IMR-90 (cell line): ENCODE measurements at regions not wholly inside any gene's neighbourhood (a gene's known extent, or its start where the extent isn't known, plus 50 kb on each side); places are given as distances from the start of the nearest gene placed in this dataset.

Experiments
- ATAC-seq: fragments of 200-7000 bp; cut with Tn5 transposase; 2 replicates; pipeline ENCODE4 v1.9.1; 2020; ENCODE audit warnings: low read depth, mild to moderate bottlenecking, moderate library complexity
- BruUV-seq: library from RNA; stranded (reverse); fragments of 400-500 nt; replicated peaks from 2 replicates; lab custom pipeline; 2021; lab: Mats Ljungman, UMichigan
- CTCF ChIA-PET: fragments of 300-600 bp; formaldehyde crosslinking; extraction: SDS; loops from one replicate; lab custom pipeline; 2021; ENCODE audit warnings: antibody characterized with exemption; lab: Yijun Ruan, JAX
- POLR2A ChIA-PET: fragments of 300-600 bp; sonication (Branson Sonifier 250); formaldehyde crosslinking; loops from one replicate; lab custom pipeline; 2022; ENCODE audit warnings: antibody characterized with exemption; ENCODE audit not compliant: unreplicated experiment; lab: Charles Lee
- DNase-seq: peaks from one replicate; pipeline ENCODE4 v3.0.0; 2013
- H2AFZ ChIP-seq: replicated peaks from 2 replicates; pipeline ENCODE3; 2013; ENCODE audit warnings: low read length, mild to moderate bottlenecking; ENCODE audit not compliant: poor library complexity
- H2AK5ac ChIP-seq: 2 replicates; pipeline ENCODE4 v1.6.1; 2013; ENCODE audit warnings: low read depth, low read length, inconsistent platforms
- H2AK9ac ChIP-seq: replicated peaks from 2 replicates; pipeline ENCODE3; 2013; ENCODE audit warnings: mild to moderate bottlenecking, low read depth, low read length, moderate library complexity; ENCODE audit not compliant: poor library complexity
- H2BK120ac ChIP-seq: 2 replicates; pipeline ENCODE4 v1.6.1; 2013; ENCODE audit warnings: low read depth, low read length, inconsistent platforms
- H2BK15ac ChIP-seq: 3 replicates; pipeline ENCODE4 v1.6.1; 2013; ENCODE audit warnings: low read depth, low read length, inconsistent platforms
- H2BK20ac ChIP-seq: 2 replicates; pipeline ENCODE4 v1.6.1; 2013; ENCODE audit warnings: low read depth, mild to moderate bottlenecking, inconsistent platforms, low read length, moderate library complexity
- H2BK5ac ChIP-seq: 2 replicates; pipeline ENCODE4 v1.6.1; 2013; ENCODE audit warnings: mild to moderate bottlenecking, low read depth, low read length, inconsistent platforms; ENCODE audit not compliant: poor library complexity, severe bottlenecking
- H3K14ac ChIP-seq: replicated peaks from 2 replicates; pipeline ENCODE4 v1.6.1; 2013; ENCODE audit warnings: low read depth, low read length, inconsistent platforms
- H3K18ac ChIP-seq: 2 replicates; pipeline ENCODE4 v1.6.1; 2013; ENCODE audit warnings: low read depth, low read length, control low read depth
- H3K23ac ChIP-seq: 2 replicates; pipeline ENCODE4 v1.6.1; 2013; ENCODE audit warnings: low read depth, low read length, inconsistent platforms
- H3K27ac ChIP-seq: 2 replicates; pipeline ENCODE4 v1.5.1; 2013; ENCODE audit warnings: mild to moderate bottlenecking, control low read depth, low read length; ENCODE audit not compliant: insufficient read depth
- H3K27me3 ChIP-seq: 2 replicates; pipeline ENCODE4 v1.6.1; 2013; ENCODE audit warnings: low read length; ENCODE audit not compliant: control insufficient read depth, insufficient read depth
- H3K36me3 ChIP-seq: 2 replicates; pipeline ENCODE4 v1.6.1; 2013; ENCODE audit warnings: low read length, mixed read lengths; ENCODE audit not compliant: control insufficient read depth, insufficient read depth
- H3K4ac ChIP-seq: 2 replicates; pipeline ENCODE4 v1.6.1; 2013; ENCODE audit warnings: low read depth, low read length, inconsistent platforms
- H3K4me1 ChIP-seq: 2 replicates; pipeline ENCODE4 v1.6.1; 2013; ENCODE audit warnings: low read length, mixed read lengths; ENCODE audit not compliant: control insufficient read depth, insufficient read depth
- H3K4me2 ChIP-seq: 2 replicates; pipeline ENCODE4 v1.6.1; 2013; ENCODE audit warnings: low read depth, mild to moderate bottlenecking, control low read depth, low read length, moderate library complexity
- H3K4me3 ChIP-seq: 2 replicates; pipeline ENCODE4 v1.5.1; 2013; ENCODE audit warnings: low read depth, mild to moderate bottlenecking, control low read depth, low read length, moderate library complexity; ENCODE audit not compliant: insufficient read depth
- H3K56ac ChIP-seq: 2 replicates; pipeline ENCODE4 v1.6.1; 2013; ENCODE audit warnings: low read length, inconsistent platforms; ENCODE audit not compliant: insufficient read depth; ENCODE audit errors: extremely low read depth
- H3K79me1 ChIP-seq, 2 experiments: 2 replicates each; pipeline ENCODE4 v1.6.1; 2013; ENCODE audit warnings: low read length in 2 of 2, inconsistent platforms in 1 of 2, low read depth in 1 of 2
- H3K9ac ChIP-seq: 2 replicates; pipeline ENCODE4 v1.6.1; 2013; ENCODE audit warnings: low read depth, low read length, control low read depth
- H3K9me1 ChIP-seq: 2 replicates; pipeline ENCODE4 v1.6.1; 2013; ENCODE audit warnings: low read length, inconsistent platforms; ENCODE audit not compliant: insufficient read depth
- H3K9me3 ChIP-seq: 2 replicates; pipeline ENCODE4 v1.6.1; 2013; ENCODE audit warnings: low read length; ENCODE audit not compliant: control insufficient read depth, insufficient read depth
- H4K20me1 ChIP-seq: 2 replicates; pipeline ENCODE4 v1.6.1; 2013; ENCODE audit warnings: low read length, inconsistent platforms; ENCODE audit not compliant: insufficient read depth
- H4K5ac ChIP-seq: 2 replicates; pipeline ENCODE4 v1.6.1; 2013; ENCODE audit warnings: mild to moderate bottlenecking, low read depth, low read length, control low read depth
- H4K8ac ChIP-seq, 2 experiments: 2 replicates each; pipeline ENCODE4 v1.6.1; 2013; ENCODE audit warnings: low read depth in 2 of 2, low read length in 2 of 2, control low read depth in 1 of 2, inconsistent platforms in 1 of 2
- H4K91ac ChIP-seq: 2 replicates; pipeline ENCODE4 v1.6.1; 2013; ENCODE audit warnings: low read depth, low read length, inconsistent platforms; ENCODE audit not compliant: insufficient read depth
- RFX5 ChIP-seq: IDR thresholded peaks from 2 replicates; pipeline ENCODE4 v1.8.0; 2012; ENCODE audit warnings: low read depth, mild to moderate bottlenecking, low read length, moderate library complexity
- WGBS, 2 experiments: methylation state at CpG; one replicate each; pipeline versions ENCODE4 v1.1.5 to v1.1.7; 2013; ENCODE audit warnings: missing lambda C conversion rate in 2 of 2; ENCODE audit not compliant: insufficient read length in 1 of 2; ENCODE audit errors: extremely low coverage in 2 of 2; 5-methylcytosine and 5-hydroxymethylcytosine counted together
- dilution Hi-C: fragments of 300-500 bp; cut with HindIII; formaldehyde crosslinking; loops from one replicate; pipeline ENCODE4 v1.14.3; 2018; ENCODE audit warnings: low sequenced_read_pairs; ENCODE audit not compliant: unreplicated experiment
- in situ Hi-C: fragments of 300-500 bp; cut with MboI; formaldehyde crosslinking; loops from 3 replicates; pipeline ENCODE4 v1.14.3; 2019; ENCODE audit warnings: low sequenced_read_pairs, inconsistent platforms, mixed read lengths
- intact Hi-C: fragments of 100-400 bp; cut with micrococcal nuclease; formaldehyde crosslinking; loops from 2 replicates; pipeline ENCODE4 v1.10.0; 2022

DNA sequence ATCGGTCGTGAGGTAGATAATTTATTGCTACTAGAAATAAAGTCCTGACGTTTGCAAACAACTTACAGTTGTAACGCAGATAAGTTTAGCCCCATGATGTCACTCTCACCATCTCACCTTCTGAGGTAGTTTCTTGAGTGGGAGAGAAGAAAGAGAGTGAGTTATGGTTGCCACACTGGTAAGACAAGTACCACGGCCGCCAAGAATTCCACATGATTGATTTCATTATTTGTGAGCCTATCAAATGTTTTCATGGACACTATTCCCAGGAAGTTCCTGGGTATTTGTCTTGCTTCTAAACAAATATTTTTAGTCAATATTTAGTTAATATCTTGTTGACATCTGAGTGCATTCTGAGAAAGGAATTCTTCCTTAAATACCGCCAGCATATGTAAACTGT lies 339.4 kb upstream of the KIAA1217 start:
- no TSS peak for BruUV-seq
- Histone ChIP-seq H3K14ac (no peak overlapping the region), H2AK9ac (no peak overlapping the region), H3K56ac (no peak overlapping the region), H2BK120ac (no peak overlapping the region), H3K27ac (no peak overlapping the region), H2AK5ac (no peak overlapping the region), H3K9me1 (no peaks in the 10 kb centered on the region), H2BK5ac (no peak overlapping the region), H3K23ac (no peak overlapping the region), H3K4me1 (no peaks in the 10 kb centered on the region), H2BK20ac (no peak overlapping the region), H3K18ac (no peak overlapping the region), H3K4me3 (no peak overlapping the region), H4K5ac (no peak overlapping the region), H4K20me1 (no peaks in the 10 kb centered on the region), H3K4me2 (no peak overlapping the region), H3K9me3 (peaks cover 2% of the 10 kb centered on the region), H3K4ac (no peak overlapping the region), H3K27me3 (no peaks in the 10 kb centered on the region), H2BK15ac (no peak overlapping the region), H4K91ac (no peak overlapping the region), H4K8ac (no peak overlapping the region), H3K36me3 (no peaks in the 10 kb centered on the region), H3K79me1 (no peaks in the 10 kb centered on the region), H2AFZ (no peak overlapping the region), H3K9ac (no peak overlapping the region)
- dilution Hi-C loops: no loop called here
- ATAC-seq: no peak
- no peak for TF ChIP-seq RFX5
- in situ Hi-C loops: no loop called here
- no peak for DNase-seq
- intact Hi-C loops: no loop called here
- ChIA-PET POLR2A (no interaction called here), CTCF (no interaction called here)
- no CpG with 5 or more reads among the region's 7 CpGs for WGBS, 2 experiments
